22Rv1 (cell line): ENCODE measurements at regions not wholly inside any gene's neighbourhood (a gene's known extent, or its start where the extent isn't known, plus 50 kb on each side); places are given as distances from the start of the nearest gene placed in this dataset.

Experiments used
- H3K27ac ChIP-seq: fragments of 450-650 bp; 2 replicates; pipeline ENCODE4 v1.5.1; 2017
- CTCF ChIP-seq: fragments of 450-650 bp; IDR thresholded peaks from 2 replicates; pipeline ENCODE4 v1.5.1; 2017; ENCODE audit warnings: mild to moderate bottlenecking
- ZFX ChIP-seq: fragments of 450-650 bp; IDR thresholded peaks from 2 replicates; pipeline ENCODE4 v1.6.1; 2017; ENCODE audit warnings: antibody characterized with exemption, borderline replicate concordance

DNA sequence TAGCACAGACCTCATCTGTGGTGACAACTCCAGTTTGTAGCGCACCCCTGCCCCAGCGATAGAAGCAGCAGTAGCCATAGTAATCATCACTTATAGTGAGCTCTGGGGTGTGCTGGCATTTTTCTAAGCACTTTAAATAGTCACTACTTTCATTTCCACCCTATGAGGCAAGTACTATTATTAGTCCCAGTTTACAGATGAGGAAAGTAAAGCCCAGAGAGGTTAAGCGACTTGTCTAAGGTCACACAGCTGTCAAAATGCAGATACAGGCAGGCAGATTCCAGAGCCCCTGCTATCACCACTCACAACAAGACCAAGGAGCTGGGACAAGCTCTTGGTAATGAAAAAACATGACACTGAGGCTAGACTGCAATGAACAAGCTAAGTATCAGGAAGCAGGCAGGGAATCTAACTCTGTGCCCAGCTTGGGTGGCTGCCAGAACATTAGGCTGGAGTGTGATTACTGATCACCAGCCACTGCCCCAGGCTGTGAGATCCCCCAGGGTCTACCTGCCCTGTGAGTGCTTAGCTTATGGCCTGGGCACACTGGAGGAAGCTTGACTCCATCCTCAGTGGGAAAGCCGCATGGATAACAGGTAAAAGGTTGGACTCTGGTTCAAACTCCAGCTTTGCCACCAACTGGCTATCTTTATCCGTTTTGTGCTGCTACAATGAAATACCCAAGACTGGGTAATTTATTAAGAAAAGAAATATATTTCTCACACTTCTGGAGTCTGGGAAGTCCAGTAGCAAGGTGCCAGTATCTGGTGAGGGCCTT is 561.1 kb downstream of the MN1 start:
- TF ChIP-seq CTCF, result no peak
- TF ChIP-seq ZFX, result no peak
- H3K27ac ChIP-seq, result no peak overlapping the region

DNA sequence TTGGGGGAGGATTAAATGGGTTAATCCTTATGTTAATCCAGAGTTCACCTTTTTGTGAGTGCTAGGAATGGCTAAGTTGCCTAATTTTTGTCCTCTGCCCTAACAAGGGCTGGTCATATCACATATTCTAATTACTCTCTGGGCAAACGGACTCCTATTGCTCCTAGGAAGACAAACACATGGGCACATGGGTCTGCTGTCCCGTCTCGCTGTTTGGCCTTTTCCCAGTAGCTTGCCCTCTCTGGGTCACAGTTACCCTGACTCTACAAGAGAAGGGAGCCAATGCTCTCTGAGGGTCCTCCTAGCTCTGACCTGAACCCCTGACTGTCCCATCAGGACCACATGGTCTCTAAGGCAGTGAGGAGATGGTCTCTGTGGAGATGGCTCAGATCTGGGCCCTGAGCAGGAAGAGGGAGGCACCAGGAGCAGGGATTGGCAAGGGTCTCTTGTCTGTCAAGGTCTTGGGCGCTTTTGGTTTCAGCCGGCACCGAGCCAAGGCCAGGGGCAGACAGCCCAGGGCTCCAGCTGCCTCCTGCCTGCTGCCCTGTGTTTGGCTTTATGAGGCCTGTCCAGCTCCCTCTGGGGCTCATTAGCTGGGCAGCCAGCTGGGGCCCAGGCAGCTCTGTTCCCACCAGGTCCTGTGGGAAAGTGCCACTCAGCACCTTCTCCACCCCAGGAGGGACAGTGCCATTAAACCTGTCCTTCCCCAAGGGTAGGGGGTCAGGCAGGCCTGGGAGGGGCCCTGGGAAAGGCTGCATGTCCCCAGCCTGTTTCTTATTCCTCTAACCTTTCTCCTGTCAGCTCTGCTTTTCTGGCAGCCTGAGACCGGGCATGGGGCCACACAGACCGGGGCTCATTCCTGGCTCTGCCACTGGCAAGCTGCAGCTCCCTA is 559.9 kb downstream of the MN1 start:
- H3K27ac ChIP-seq, result no peak overlapping the region
- TF ChIP-seq CTCF, result no peak
- no peak for TF ChIP-seq ZFX

DNA sequence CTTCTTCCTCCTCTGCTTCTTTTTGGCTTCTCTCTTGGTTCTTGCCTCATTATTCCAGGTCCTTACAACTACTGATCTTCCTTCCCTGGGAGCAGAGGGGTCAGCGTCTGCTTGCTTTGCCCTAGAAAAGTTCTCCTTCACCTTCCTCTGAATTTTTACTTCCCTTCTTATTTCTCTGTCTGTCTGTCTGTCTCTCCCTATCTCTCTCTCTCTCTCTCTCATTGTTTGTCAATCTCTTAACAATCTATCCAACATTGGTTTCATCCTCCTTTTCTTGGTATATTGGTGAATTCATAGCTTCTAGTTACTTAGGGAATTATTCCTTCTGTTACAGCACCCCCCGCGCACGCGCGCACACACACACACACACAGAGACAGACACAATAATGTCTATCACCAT is 559.1 kb downstream of the MN1 start:
- TF ChIP-seq ZFX, result no peak
- no peak for TF ChIP-seq CTCF
- no peak overlapping the region for H3K27ac ChIP-seq

DNA sequence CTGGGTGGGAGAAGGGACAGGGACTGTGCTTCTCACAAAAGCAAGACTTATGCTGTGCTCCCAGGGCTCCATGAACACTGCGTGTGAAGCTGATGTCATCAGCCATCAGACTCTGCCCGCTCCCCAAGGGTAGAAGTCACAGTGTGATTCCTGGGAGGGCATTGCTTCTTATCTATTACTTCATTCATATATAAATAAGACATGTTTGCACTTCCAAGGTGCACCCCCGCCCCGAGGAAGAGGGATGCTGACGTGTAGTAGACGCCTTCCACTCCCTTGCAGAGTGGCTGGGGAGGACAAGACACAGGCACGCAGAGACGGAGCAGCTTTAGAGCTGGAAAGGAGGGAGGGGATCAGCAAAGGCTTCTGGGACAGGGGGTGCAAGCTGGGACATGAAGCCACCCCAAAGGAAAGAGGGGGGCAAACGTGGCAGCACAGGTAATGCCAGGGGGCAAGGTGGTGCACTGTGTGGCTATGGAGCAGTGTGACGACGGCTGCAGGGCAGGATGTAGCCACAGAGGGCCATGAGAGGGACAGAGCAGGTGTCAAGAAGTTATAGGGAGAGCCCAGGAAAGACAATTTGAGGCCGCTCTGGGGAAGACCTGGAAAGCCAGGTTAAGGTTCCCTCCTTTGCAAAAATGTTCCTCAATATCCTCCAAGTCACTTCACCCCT is 558.5 kb downstream of the MN1 start:
- H3K27ac ChIP-seq, result no peak overlapping the region
- no peak for TF ChIP-seq ZFX
- no peak for TF ChIP-seq CTCF

DNA sequence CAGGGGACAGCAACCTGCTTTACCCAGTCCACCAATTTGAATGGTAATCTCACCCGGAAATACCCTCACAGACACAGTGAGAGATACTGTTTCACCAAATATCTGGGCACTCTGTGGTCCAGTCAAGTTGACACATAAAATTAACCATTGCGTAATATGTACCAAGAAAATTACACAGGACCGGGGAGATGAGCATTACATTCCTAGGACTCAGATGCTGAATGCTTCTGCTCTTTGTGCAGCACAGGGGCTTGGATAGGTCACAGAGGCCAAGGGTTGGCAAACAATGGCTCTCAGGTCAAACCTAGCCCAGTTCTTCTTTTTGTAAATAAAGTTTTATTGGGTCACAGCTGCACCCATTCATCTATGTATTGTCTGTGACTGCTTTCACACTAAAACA is 557.2 kb downstream of the MN1 start:
- no peak overlapping the region for H3K27ac ChIP-seq
- TF ChIP-seq CTCF, result no peak
- TF ChIP-seq ZFX, result no peak

DNA sequence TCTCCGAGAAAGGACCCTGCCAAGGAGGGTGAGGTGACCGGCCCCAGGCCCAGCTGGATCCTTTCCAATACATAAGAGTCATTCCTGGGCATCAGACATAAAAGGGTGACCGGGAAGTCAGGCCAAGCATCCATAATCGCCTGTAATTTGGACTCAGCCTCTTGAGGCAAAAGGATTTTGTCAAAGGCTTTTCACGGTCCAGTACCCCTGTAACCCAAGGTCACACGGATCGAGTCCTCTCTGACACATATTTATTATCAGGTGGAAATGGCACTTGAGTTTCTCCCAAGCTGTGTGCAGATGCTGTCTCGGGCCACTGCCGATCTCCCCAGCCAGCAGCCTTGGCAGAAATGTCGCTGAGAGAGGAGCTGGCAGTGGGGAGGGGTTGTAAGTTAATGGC is 556.5 kb downstream of the MN1 start:
- no peak overlapping the region for H3K27ac ChIP-seq
- no peak for TF ChIP-seq ZFX
- no peak for TF ChIP-seq CTCF
